Transverse colon (tissue), 4 donors: ENCODE measurements at regions not wholly inside any gene's neighbourhood (a gene's known extent, or its start where the extent isn't known, plus 50 kb on each side); places are given as distances from the start of the nearest gene placed in this dataset.

Experiments
- DNase-seq: peaks from one replicate; pipeline ENCODE4 v3.0.0-alpha.2; 2019
- H3K27ac ChIP-seq, 4 donors: fragments of 200-600 bp; sonication (generic); 2 replicates each; pipeline ENCODE4 v1.5.1; 2016 to 2018; ENCODE audit warnings: inconsistent platforms in 4 of 4
- H3K27me3 ChIP-seq: fragments of 200-600 bp; sonication (generic); 2 replicates; pipeline ENCODE4 v1.5.1; 2017; ENCODE audit warnings: inconsistent platforms
- H3K36me3 ChIP-seq, 4 donors: fragments of 200-600 bp; sonication (generic); 2 replicates each; pipeline ENCODE4 v1.5.1; 2017 to 2019; ENCODE audit warnings: inconsistent platforms in 4 of 4
- H3K4me1 ChIP-seq, 4 donors: fragments of 200-600 bp; sonication (generic); 2 replicates each; pipeline ENCODE4 v1.5.1; 2017 to 2020; ENCODE audit warnings: inconsistent platforms in 4 of 4
- H3K4me3 ChIP-seq, 4 donors: fragments of 200-600 bp; sonication (generic); 1 replicate in 1 of 4; 2 replicates in 3 of 4; pipeline versions ENCODE4 v1.5.1 to v1.6.1; 2017 to 2019; ENCODE audit warnings: inconsistent platforms in 4 of 4
- H3K9me3 ChIP-seq, 2 donors: fragments of 200-600 bp; sonication (generic); 2 replicates each; pipeline ENCODE4 v1.5.1; 2017 to 2019; ENCODE audit warnings: inconsistent platforms in 2 of 2
- CTCF ChIP-seq, 5 experiments: fragments of 200-600 bp in 3 of 5; fragments of 450-650 bp in 2 of 5; sonication (generic) in 3 of 5; IDR thresholded peaks; 1 replicate in 2 of 5; 2 replicates in 3 of 5; pipeline ENCODE4 v1.5.1; 2016 to 2017; ENCODE audit warnings: antibody characterized with exemption in 5 of 5, inconsistent platforms in 3 of 5, mild to moderate bottlenecking in 2 of 5, moderate library complexity in 1 of 5
- EP300 ChIP-seq: sonication (generic); formaldehyde crosslinking; IDR thresholded peaks from one replicate; pipeline ENCODE4 v1.6.1; 2017; ENCODE audit warnings: antibody characterized with exemption, low read depth
- POLR2A ChIP-seq: fragments of 450-650 bp; IDR thresholded peaks from one replicate; pipeline ENCODE4 v1.6.1; 2016; ENCODE audit warnings: antibody characterized with exemption, mild to moderate bottlenecking, moderate library complexity
- POLR2AphosphoS5 ChIP-seq, 3 donors: sonication (generic); formaldehyde crosslinking; IDR thresholded peaks; one replicate each; pipeline ENCODE4 v1.6.1; 2016; ENCODE audit warnings: antibody characterized with exemption in 3 of 3
- WGBS, 2 donors: methylation state at CpG; one replicate each; pipeline ENCODE4 v1.1.5; 2018; ENCODE audit warnings: low coverage in 1 of 2; 5-methylcytosine and 5-hydroxymethylcytosine counted together
- in situ Hi-C, 4 donors: fragments of 200-750 bp; cut with MboI; loops; one replicate each; pipeline versions ENCODE4 v1.15.0 to v1.15.1; 2017; ENCODE audit warnings: low sequenced_read_pairs in 3 of 4, low pct_ligation_motif_present in 1 of 4, low pct_unique_long_range_greater_than_20kb in 1 of 4
- intact Hi-C: fragments of 100-400 bp; cut with DNase I; formaldehyde crosslinking; loops from one replicate; pipeline ENCODE4 v1.15.1; 2023; ENCODE audit warnings: low total_unique reads

GRCh38 chr5:74952406-74952805, 86.2 kb upstream of the FAM169A start:
- DNase-seq = no peak
- no peaks in the 10 kb centered on the region for H3K36me3 ChIP-seq
- TF ChIP-seq POLR2A (no peak), POLR2AphosphoS5 (IDR thresholded peaks at IDR 0.05) (no peak), CTCF (IDR thresholded peaks at IDR 0.05) (no peak), EP300 (no peak)
- H3K4me1 ChIP-seq = peaks cover 0 to 16% (median 0%) of the 10 kb centered on the region in 4 donors
- 68 to 78% methylated on average over 2 to 4 of the region's 4 CpGs for WGBS, 2 donors
- intact Hi-C loops (no loop called here), in situ Hi-C loops (no loop called here)
- no peak overlapping the region for H3K4me3 ChIP-seq
- no peak overlapping the region for H3K27ac ChIP-seq
- no peaks in the 10 kb centered on the region for H3K27me3 ChIP-seq
- no peaks in the 10 kb centered on the region for H3K9me3 ChIP-seq

- no peaks in the 10 kb centered on the region for H3K36me3 ChIP-seq
- H3K4me1 ChIP-seq = peaks cover 0 to 11% (median 0%) of the 10 kb centered on the region in 4 donors
- DNase-seq = no peak
- intact Hi-C loops (no loop called here), in situ Hi-C loops (no loop called here)
- H3K27ac ChIP-seq = no peak overlapping the region
- H3K4me3 ChIP-seq = no peak overlapping the region
- TF ChIP-seq POLR2A (no peak), EP300 (no peak), CTCF (IDR thresholded peaks at IDR 0.05) (no peak), POLR2AphosphoS5 (IDR thresholded peaks at IDR 0.05) (no peak)
- H3K27me3 ChIP-seq = no peaks in the 10 kb centered on the region
- H3K9me3 ChIP-seq = no peaks in the 10 kb centered on the region
Observed at GRCh38 chr5:74951865-74952264, 85.7 kb upstream of the FAM169A start.

- Histone ChIP-seq H3K36me3 (no peaks in the 10 kb centered on the region), H3K27ac (no peak overlapping the region), H3K9me3 (no peaks in the 10 kb centered on the region), H3K4me1 (peaks cover 0 to 11% (median 0%) of the 10 kb centered on the region in 4 donors), H3K4me3 (no peak overlapping the region), H3K27me3 (no peaks in the 10 kb centered on the region)
- 50 to 71% methylated on average over 1 of the region's 1 CpG for WGBS, 2 donors
- in situ Hi-C loops = no loop called here
- TF ChIP-seq CTCF (IDR thresholded peaks at IDR 0.05) = no peak
- TF ChIP-seq EP300 = no peak
- TF ChIP-seq POLR2A = no peak
- TF ChIP-seq POLR2AphosphoS5 (IDR thresholded peaks at IDR 0.05) = no peak
- DNase-seq = no peak
- intact Hi-C loops = no loop called here
Observed at GRCh38 chr5:74950836-74951515, 84.8 kb upstream of the FAM169A start.

GRCh38 chr5:74949976-74950375, 83.8 kb upstream of the FAM169A start:
- Histone ChIP-seq H3K27ac (no peak overlapping the region), H3K9me3 (no peaks in the 10 kb centered on the region), H3K4me1 (peaks cover 0 to 11% (median 0%) of the 10 kb centered on the region in 4 donors), H3K36me3 (no peaks in the 10 kb centered on the region), H3K27me3 (no peaks in the 10 kb centered on the region), H3K4me3 (no peak overlapping the region)
- TF ChIP-seq CTCF (IDR thresholded peaks at IDR 0.05) = no peak
- TF ChIP-seq EP300 = no peak
- no peak for TF ChIP-seq POLR2A
- no peak for TF ChIP-seq POLR2AphosphoS5 (IDR thresholded peaks at IDR 0.05)
- in situ Hi-C loops (no loop called here), intact Hi-C loops (no loop called here)
- 37 to 51% methylated on average over 5 of the region's 5 CpGs for WGBS, 2 donors
- DNase-seq = no peak
